Prostate gland (tissue), 2 donors: ENCODE measurements at regions not wholly inside any gene's neighbourhood (a gene's known extent, or its start where the extent isn't known, plus 50 kb on each side); places are given as distances from the start of the nearest gene placed in this dataset.

ENCODE experiments used
- DNase-seq: peaks from one replicate; pipeline ENCODE4 v3.0.0-alpha.2; 2019; ENCODE audit warnings: low spot score
- H3K27ac ChIP-seq, 2 donors: fragments of 200-600 bp; sonication (generic); 2 replicates each; pipeline ENCODE4 v1.5.1; 2017 to 2019
- H3K27me3 ChIP-seq: fragments of 200-600 bp; sonication (generic); replicated peaks from 2 replicates; pipeline ENCODE4 v1.5.1; 2019; ENCODE audit not compliant: insufficient read depth
- H3K36me3 ChIP-seq, 2 donors: fragments of 200-600 bp; sonication (generic); 1 replicate in 1 of 2; 2 replicates in 1 of 2; pipeline versions ENCODE4 v1.5.1 to v1.8.1; 2017 to 2019
- H3K4me1 ChIP-seq: fragments of 200-600 bp; sonication (generic); replicated peaks from 2 replicates; pipeline ENCODE4 v1.5.1; 2019
- H3K4me3 ChIP-seq, 2 donors: fragments of 200-600 bp; sonication (generic); 2 replicates each; pipeline ENCODE4 v1.5.1; 2017 to 2019
- H3K9me3 ChIP-seq: fragments of 200-600 bp; sonication (generic); 2 replicates; pipeline ENCODE4 v1.5.1; 2017
- POLR2A ChIP-seq: fragments of 450-650 bp; IDR thresholded peaks from one replicate; pipeline ENCODE4 v1.6.1; 2016; ENCODE audit warnings: antibody characterized with exemption, mild to moderate bottlenecking
- POLR2AphosphoS5 ChIP-seq: sonication (generic); formaldehyde crosslinking; IDR thresholded peaks from one replicate; pipeline ENCODE4 v1.6.1; 2017; ENCODE audit warnings: antibody characterized with exemption
- WGBS: methylation state at CpG from one replicate; pipeline ENCODE4 v1.1.5; 2018; 5-methylcytosine and 5-hydroxymethylcytosine counted together
- intact Hi-C: fragments of 100-400 bp; cut with DNase I; formaldehyde crosslinking; loops from one replicate; pipeline ENCODE4 v1.14.2; 2022
- TF ChIP-seq, protein P1 (sequence below), 4 experiments: fragments of 200-600 bp in 2 of 4; fragments of 450-650 bp in 2 of 4; sonication (generic) in 2 of 4; IDR thresholded peaks; 1 replicate in 3 of 4; 2 replicates in 1 of 4; pipeline ENCODE4 v1.5.1; 2016 to 2019; ENCODE audit warnings: antibody characterized with exemption in 4 of 4, mild to moderate bottlenecking in 2 of 4, moderate library complexity in 2 of 4

DNA sequence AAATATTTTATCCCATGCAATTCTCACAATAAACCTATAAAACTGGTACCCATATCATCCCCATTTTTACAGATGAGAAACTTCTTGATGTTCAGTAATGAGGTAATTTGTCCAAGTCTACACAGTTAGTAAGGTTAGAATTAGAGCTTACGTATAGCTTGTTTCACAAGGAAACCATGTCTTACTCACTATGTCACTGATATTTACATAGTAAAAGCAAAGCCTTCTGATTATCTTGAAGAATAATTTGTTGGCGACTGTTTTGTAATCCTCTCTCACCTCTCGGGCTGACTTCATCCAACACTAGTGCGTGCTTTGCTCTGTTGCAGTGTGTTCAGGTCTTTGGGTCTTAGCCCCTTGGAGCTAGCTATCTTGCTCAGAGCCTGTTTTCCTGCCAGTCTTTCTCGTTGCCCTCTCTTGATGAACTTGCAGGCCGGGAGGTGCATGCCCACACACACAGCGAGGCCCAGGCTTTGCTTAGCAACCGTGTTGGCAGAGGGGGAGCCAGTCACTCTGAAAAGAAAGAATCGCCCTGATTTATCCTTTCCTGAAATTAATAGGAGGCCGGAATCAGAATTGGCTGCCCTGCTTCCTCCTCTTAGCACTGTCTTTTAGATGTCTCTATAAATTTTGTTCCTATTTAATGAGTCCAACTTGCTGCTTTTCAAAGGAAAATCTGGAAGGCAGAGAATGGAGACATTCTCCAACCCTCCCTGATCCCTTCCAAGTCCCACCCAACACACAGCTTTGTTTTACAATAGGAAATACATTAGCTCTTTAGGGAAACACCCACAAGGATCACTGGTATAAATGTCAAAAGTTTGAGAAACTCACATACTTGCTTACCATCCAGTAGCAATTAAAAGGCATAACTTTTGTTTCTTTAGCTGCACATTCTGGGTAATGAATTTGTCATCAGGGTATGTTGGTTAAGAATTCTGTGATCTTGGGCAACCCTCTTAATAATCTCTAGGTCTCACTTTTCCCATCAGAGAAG lies 97.6 kb upstream of the SEC11C start:
- Histone ChIP-seq H3K36me3 (no peaks in the 10 kb centered on the region), H3K27ac (peak overlapping the region; percentile 67 to 69), H3K27me3 (no peaks in the 10 kb centered on the region), H3K4me1 (peaks cover 17% of the 10 kb centered on the region), H3K9me3 (no peaks in the 10 kb centered on the region), H3K4me3 (no peak overlapping the region)
- peak; percentile 68 for DNase-seq
- intact Hi-C loops = no loop called here
- TF ChIP-seq POLR2AphosphoS5 = peak; percentile 74
- no peak for TF ChIP-seq POLR2A
- TF ChIP-seq, protein P1, sequence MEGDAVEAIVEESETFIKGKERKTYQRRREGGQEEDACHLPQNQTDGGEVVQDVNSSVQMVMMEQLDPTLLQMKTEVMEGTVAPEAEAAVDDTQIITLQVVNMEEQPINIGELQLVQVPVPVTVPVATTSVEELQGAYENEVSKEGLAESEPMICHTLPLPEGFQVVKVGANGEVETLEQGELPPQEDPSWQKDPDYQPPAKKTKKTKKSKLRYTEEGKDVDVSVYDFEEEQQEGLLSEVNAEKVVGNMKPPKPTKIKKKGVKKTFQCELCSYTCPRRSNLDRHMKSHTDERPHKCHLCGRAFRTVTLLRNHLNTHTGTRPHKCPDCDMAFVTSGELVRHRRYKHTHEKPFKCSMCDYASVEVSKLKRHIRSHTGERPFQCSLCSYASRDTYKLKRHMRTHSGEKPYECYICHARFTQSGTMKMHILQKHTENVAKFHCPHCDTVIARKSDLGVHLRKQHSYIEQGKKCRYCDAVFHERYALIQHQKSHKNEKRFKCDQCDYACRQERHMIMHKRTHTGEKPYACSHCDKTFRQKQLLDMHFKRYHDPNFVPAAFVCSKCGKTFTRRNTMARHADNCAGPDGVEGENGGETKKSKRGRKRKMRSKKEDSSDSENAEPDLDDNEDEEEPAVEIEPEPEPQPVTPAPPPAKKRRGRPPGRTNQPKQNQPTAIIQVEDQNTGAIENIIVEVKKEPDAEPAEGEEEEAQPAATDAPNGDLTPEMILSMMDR (IDR thresholded peaks at IDR 0.05) = no peak
- WGBS = 8% methylated on average over 10 of the region's 10 CpGs

DNA sequence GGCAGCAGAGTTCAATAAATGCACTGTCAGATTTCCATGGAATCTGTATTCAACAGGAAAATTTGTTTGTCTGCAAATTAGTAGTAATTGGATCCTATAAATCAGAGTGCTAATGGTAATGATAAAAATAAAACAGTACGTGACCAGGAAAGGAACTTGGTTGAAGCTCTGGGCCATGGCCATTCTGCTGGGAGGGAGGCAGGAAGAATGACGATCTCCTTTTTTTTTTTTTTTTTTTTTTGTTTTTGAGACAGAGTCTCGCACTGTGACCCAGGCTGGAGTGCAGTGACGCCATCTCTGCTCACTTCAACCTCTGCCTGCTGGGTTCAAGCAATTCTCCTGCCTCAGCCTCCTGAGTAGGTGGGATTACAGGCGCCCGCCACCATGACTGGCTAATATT lies 94.8 kb upstream of the SEC11C start:
- no peak for DNase-seq
- Histone ChIP-seq H3K4me3 (no peak overlapping the region), H3K4me1 (peaks cover 17% of the 10 kb centered on the region), H3K36me3 (no peaks in the 10 kb centered on the region), H3K27ac (no peak overlapping the region), H3K27me3 (no peaks in the 10 kb centered on the region), H3K9me3 (no peaks in the 10 kb centered on the region)
- WGBS = 82% methylated on average over 6 of the region's 6 CpGs
- no peak for TF ChIP-seq POLR2A
- TF ChIP-seq POLR2AphosphoS5 = no peak
- TF ChIP-seq, protein P1 (IDR thresholded peaks at IDR 0.05) = no peak
- intact Hi-C loops = no loop called here

DNA sequence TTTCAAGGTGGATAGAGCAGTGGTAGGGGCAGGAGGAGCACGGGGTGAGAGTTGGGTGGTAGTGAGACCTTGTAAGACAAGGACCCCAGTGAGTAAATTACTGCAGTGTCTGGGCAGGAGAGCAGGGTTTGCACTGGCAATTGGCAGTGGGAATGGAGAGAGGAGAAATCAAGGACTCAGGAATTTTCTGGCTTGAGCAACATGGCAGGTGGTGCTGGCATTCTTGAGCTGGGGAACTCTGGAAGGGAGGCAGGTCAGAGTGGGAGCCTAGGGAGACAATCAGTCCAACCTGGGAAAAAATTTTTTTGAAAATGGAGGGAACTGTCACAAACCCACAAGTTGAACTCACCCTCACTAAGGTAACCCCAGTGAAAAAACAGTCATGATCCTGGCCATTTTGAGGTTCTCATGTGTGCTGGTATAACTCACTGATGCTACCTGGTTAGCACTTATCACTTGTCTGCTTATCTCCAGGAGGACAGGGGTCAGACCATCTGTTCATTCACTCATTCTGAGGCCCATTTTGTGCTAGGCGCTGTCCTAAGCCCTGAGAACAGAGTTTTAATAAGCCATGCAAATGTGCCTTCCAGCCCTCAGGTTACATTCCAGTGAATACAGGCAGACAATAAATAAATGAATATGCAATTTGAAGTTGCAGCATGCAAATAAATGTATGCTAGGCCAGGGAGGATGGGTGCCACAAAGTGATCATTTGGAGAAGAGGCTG lies 92.2 kb upstream of the SEC11C start:
- intact Hi-C loops = no loop called here
- 93% methylated on average over 2 of the region's 2 CpGs for WGBS
- DNase-seq = no peak
- TF ChIP-seq POLR2A = no peak
- no peak for TF ChIP-seq POLR2AphosphoS5
- TF ChIP-seq, protein P1 (IDR thresholded peaks at IDR 0.05) = no peak
- H3K9me3 ChIP-seq = no peaks in the 10 kb centered on the region
- no peak overlapping the region for H3K4me3 ChIP-seq
- H3K4me1 ChIP-seq = peaks cover 3% of the 10 kb centered on the region
- H3K27me3 ChIP-seq = no peaks in the 10 kb centered on the region
- no peaks in the 10 kb centered on the region for H3K36me3 ChIP-seq
- H3K27ac ChIP-seq = peak overlapping the region in 1 of 2 donors; percentile 95

DNA sequence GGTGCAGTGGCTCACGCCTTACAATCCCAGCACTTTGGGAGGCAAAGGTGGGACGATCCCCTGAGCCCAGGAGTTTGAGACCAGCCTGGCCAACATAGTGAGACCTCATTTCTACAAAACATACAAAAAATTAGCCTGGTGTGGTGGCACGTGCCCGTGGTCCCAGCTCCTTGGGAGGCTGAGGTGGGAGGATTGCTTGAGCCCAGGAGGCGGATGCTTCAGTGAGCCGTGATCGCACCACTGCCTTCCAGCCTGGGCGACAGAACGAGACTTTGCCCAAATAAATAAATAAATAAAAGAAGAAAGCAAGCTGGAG lies 91.7 kb upstream of the SEC11C start:
- no peaks in the 10 kb centered on the region for H3K36me3 ChIP-seq
- TF ChIP-seq POLR2A (no peak), POLR2AphosphoS5 (no peak)
- TF ChIP-seq, protein P1 (IDR thresholded peaks at IDR 0.05) = no peak
- DNase-seq = no peak
- no peak overlapping the region for H3K4me3 ChIP-seq
- H3K27me3 ChIP-seq = no peaks in the 10 kb centered on the region
- peaks cover 7% of the 10 kb centered on the region for H3K4me1 ChIP-seq
- WGBS = 77% methylated on average over 9 of the region's 9 CpGs
- peak overlapping the region; percentile 7 to 95 for H3K27ac ChIP-seq
- no peaks in the 10 kb centered on the region for H3K9me3 ChIP-seq
- intact Hi-C loops = no loop called here
